Stimulated activated CD4-positive, alpha-beta T cell treated with anti-CD3 and anti-CD28 coated beads, Interleukin-4, amount 100 ng/mL, for 4 hours (primary cell): ENCODE measurements at regions not wholly inside any gene's neighbourhood (a gene's known extent, or its start where the extent isn't known, plus 50 kb on each side); places are given as distances from the start of the nearest gene placed in this dataset.
"Not testable (repeated sequence)": the region's sequence is repeated elsewhere in the genome, so short reads cannot be mapped to it uniquely, and the experiment has no call there.

Experiments
- DNase-seq, 2 experiments: peaks; one replicate each; pipeline ENCODE4 v3.0.0-alpha.2; 2020

DNA sequence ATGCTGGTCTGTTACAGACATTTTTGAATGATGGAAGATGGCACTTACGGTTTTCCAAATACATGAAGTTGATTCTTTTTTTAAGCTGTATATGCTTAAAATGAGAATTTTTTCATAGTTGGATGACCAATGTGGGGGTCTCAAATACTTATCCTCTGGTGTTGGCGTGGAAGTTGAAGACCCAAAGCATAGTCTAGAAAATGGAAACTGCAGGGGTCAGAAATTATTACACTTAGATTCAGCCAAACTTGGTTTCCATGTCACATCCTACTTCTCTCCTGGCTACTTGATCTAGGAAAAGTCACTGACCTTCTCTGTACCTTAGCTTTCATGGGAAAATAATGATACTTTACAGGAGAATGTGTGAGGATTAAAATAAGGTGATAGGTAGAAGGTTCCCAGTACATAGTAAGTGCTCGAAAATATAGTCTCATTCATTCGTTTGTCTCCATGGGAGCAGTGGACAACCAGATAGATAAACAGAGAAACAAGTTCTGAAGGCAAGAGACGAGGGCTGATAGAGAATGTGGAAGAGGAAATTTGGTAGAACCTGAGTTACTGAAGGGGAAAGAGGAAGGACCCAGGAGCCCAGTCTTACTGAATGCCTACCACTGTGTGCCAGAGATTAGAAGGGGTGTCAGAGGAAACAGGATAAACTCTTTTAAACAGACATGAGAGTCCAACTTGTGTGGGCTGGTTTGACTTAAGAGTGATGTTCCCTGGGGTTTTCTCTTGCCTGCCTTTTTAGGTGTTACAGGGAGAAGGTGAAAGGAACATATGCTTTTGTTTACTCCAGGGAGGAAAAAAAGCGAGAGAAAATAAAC is 560.3 kb upstream of the KLF4 start:
- DNase-seq = no peak

GRCh38 chr9:108049026-108049607 is 559.5 kb upstream of the KLF4 start:
- no peak for DNase-seq

DNA sequence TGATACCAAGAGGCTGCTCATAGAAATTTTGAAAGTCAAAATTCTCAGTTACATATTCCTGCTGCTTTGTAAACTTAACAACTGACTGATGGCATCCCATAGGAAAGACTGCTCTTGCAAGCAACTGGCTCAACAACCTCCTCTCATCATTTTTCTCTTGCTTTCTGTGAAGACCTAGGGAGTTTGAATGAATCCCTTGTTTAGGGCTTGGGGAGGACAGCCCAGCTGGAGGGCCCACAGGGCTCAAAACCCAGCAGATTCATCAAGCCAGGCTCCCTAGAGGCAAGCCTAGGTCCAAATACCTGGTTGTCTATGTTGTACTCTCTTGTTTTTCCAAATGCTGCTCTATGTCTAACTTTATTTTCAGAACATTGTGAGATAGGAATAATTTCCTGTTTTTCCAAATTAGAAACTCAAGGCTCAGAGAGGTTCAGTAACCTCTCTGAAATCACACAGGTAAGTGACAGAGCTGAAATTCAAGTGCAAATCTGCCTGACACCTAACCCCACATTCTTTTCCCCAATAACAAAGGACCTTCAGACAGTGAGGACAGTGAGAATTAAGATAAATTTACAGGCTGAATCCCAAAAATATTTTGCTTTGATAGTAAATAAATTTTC is 558.9 kb upstream of the KLF4 start:
- DNase-seq = no peak

DNA sequence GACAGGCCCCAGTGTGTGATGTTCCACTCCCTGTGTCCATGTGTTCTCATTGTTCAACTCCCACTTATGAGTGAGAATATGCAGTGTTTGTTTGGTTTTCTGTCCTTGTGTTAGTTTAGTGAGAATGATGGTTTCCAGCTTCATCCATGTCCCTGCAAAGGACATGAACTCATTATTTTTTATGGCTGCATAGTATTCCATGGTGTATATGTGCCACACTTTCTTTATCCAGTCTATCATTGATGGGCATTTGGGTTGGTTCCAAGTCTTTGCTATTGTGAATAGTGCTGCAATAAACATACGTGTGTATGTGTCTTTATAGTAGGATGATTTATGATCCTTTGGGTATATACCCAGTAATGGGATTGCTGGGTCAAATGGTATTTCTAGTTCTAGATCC is 558.2 kb upstream of the KLF4 start:
- not testable (repeated sequence) for DNase-seq

DNA sequence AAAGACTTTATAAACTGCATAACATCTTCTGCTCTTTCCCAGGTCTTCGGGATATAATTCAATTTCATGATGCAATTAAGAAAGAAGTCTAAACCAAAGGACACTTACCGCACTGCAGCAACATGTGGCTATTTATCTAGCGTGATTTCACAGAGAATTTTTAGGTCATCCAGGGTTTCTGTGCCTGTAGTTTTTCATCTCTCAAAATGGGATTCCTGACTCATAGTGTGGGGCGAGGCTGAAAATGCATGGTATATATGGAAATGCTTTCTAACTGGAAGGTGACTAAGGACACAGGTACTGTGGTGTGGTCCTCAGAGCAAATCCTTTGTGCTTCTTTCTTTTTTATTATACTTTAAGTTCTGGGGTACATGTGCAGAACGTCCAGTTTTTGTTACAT is 557.7 kb upstream of the KLF4 start:
- no peak for DNase-seq

GRCh38 chr9:108045851-108046250 is 556.3 kb upstream of the KLF4 start:
- no peak for DNase-seq

- no peak for DNase-seq
These were observed 554.0 kb upstream of the KLF4 start for GRCh38 chr9:108043585-108043984.

GRCh38 chr9:108041551-108041950 is 552.0 kb upstream of the KLF4 start:
- DNase-seq = no peak

DNA sequence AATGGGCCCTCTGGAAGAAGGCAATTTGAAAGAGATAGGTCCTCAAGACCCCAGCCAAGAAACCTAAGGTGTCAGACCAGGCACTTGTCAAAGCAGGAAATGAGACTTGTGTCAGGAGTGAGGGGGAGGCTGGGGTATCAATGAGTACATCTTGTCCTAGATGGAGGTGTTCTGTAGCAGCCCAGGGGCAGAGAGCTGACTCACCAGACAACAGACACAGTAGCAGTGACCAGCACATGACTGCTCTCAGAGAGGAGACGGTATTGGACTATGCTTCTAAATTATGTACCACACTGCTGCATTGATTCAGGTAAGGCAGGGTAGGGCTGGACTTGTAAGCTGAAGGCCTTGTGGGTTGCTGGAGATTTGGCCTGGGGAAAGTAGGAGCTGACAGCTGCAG is 551.2 kb upstream of the KLF4 start:
- no peak for DNase-seq

DNA sequence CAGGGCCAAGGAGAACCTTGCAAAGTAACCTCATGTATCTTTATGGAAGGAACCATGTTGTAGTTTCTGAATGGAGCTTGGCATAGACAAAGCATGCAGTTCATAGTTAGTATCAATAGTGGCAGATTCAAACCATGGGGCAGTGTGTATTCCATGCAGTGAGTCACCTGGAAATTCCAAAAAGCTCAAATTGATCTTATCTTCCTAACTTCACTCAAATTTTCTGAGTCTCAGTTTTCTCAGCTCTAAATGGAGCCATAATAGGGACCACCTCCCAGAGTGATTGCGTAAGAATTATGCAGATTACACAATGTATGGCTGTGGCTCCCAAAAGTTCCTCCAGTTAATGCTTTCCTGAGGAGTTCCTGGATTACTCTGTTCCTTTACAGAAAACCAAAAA is 549.9 kb upstream of the KLF4 start:
- no peak for DNase-seq

DNA sequence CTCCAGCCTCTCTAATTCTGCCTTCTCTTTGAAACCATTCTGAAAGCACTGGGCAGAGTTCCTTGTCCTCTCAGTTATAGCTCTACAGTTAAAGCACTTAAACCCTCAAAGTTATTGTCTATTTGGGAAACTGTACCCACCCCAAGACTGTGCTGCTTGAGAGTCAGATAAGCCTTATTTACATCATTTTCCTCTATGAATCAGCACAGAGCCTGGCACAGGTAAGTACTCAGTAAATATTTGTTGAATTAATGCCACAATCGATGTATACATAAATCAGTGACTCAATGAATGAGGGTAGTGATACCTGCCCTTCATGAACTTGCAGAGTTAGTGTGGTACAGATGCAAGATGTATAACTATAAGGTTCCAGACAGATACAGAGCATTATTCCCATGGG is 549.4 kb upstream of the KLF4 start:
- DNase-seq = no peak

GRCh38 chr9:108035487-108035886 is 545.9 kb upstream of the KLF4 start:
- DNase-seq = no peak

DNA sequence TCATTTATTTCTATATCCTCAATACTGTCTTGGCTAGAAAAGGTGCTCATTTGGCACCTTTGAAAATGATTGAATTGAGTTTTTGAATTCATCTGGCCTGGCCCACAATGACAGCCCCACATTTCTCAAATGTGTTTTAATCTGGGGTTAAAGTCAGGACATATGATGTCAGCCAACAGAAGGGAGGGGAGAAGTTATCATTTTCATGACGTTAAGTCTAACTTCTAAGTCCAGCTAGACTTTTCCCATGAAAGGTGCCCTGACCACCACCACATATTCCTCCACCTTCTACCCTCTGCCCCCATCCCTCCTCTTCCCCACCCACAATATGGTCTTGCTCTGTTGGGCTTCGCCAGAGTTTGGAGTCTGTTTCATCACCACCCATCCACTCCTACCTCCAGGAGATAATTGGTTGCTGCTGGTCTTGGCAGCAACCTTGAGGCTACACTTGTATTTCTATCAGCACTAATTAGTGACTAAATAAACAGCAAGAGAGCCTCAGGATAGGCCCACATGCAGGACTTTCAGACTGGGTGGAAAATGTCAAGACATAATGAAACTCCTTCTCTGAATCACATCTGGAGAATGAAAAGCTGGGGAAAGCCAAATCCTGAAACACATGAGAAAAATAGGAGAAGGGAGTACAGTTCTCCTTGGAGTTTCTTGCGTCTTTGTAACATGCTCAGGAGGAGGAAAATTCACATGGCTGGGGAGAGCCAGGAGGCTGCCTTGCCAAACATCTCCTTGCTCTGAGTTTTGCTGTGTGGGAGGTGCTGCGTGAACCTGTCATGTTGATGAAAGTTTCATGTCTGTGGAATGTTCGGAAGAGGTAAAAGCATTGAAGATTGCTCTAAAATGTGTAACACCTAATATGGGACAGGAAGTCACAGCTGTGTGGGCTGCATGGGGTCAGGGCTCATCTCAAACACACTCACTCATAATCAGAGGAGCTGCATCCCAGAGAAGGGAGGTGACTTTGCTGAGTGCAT is 544.7 kb upstream of the KLF4 start:
- DNase-seq = no peak

GRCh38 chr9:108032079-108032478 is 542.5 kb upstream of the KLF4 start:
- DNase-seq = not testable (repeated sequence)

- not testable (repeated sequence) for DNase-seq
These were observed 541.7 kb upstream of the KLF4 start for GRCh38 chr9:108031221-108031620.

DNA sequence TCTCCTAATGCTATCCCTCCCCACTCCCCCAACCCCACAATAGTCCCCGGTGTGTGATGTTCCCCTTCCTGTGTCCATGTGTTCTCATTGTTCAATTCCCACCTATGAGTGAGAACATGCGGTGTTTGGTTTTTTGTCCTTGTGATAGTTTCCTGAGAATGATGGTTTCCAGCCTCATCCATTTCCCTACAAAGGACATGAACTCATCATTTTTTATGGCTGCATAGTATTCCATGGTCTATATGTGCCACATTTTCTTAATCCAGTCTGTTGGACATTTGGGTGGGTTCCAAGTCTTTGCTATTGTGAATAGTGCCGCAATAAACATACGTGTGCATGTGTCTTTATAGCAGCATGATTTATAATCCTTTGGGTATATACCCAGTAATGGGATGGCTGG is 537.1 kb upstream of the KLF4 start:
- DNase-seq = not testable (repeated sequence)

- no peak for DNase-seq
These were observed 535.0 kb upstream of the KLF4 start for GRCh38 chr9:108024604-108025003.

- DNase-seq = no peak
These were observed 532.8 kb upstream of the KLF4 start for GRCh38 chr9:108022246-108022935.

DNA sequence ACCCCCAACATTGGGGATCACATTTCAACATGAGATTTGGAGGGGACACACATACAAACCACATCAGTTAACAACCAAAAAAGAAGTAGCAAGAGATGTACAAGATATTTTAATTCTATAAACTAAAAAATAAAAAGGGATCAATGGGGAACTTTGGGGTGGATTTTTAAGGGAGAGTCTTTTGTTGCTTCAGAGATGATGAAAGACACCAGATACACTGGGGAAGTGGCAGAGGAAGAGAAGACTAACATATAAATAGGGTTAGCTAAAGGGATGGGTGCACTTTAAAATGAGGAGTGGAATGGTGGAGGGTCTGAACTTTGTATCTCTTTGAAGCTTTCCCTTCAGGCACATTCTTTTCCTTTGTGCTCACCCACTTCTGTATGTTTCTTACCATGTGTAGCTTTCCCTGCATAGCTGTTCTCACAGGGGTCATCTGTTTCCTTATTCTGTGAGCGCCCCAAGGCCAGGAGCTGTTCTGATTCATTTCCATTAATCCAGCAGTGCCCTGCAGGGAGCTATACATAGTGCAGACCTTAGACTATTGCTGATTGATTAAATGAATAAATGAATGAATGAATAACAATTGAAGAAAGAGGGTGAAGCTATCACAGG is 531.6 kb upstream of the KLF4 start:
- DNase-seq = no peak

DNA sequence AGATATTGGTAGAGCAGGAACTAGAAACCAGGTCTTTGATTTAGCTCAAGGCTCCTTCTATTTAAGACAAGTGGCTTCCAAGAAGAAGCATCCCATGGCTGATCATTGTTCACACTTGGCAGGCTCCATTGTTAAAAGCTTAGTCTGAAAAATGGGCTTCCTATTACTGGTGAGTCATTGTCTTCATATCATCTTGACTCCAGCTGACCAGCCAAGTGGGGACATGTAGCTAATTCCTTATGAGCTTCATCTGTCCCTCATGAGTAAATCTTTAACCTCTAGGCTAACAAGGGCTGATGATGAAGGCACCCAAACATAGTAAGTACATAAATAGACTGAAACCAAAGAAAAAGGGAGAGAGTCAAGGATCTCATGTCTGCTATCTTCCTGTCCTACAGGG is 530.3 kb upstream of the KLF4 start:
- DNase-seq = no peak

GRCh38 chr9:108017671-108018070 is 528.1 kb upstream of the KLF4 start:
- DNase-seq = no peak

- DNase-seq = no peak
These were observed 526.9 kb upstream of the KLF4 start for GRCh38 chr9:108016446-108016845.
